ENCODE measurements at regions not wholly inside any gene's neighbourhood (a gene's known extent, or its start where the extent isn't known, plus 50 kb on each side); places are given as distances from the start of the nearest gene placed in this dataset.

GRCh38 chr5:135246923-135247795, 151.9 kb downstream of the MACROH2A1 start:
- peak; percentile 9 for DNase-seq

- DNase-seq: no peak
These were observed 152.5 kb downstream of the MACROH2A1 start for GRCh38 chr5:135246605-135246922.

- DNase-seq: no peak
These were observed 153.2 kb downstream of the MACROH2A1 start for GRCh38 chr5:135245521-135246499.

- DNase-seq: no peak
These were observed 154.4 kb downstream of the MACROH2A1 start for GRCh38 chr5:135244620-135245021.

- DNase-seq: no peak
These were observed 155.3 kb downstream of the MACROH2A1 start for GRCh38 chr5:135243556-135244285.

GRCh38 chr5:135242866-135243555, 156.0 kb downstream of the MACROH2A1 start:
- DNase-seq: no peak

- DNase-seq: no peak
These were observed 156.8 kb downstream of the MACROH2A1 start for GRCh38 chr5:135242021-135242865.

- DNase-seq: no peak
These were observed 157.5 kb downstream of the MACROH2A1 start for GRCh38 chr5:135241536-135241935.

GRCh38 chr5:135240781-135241360, 158.2 kb downstream of the MACROH2A1 start:
- no peak for DNase-seq

- DNase-seq: no peak
These were observed 158.8 kb downstream of the MACROH2A1 start for GRCh38 chr5:135240283-135240633.

GRCh38 chr5:135239453-135240282, 159.4 kb downstream of the MACROH2A1 start:
- no peak for DNase-seq

- DNase-seq: no peak
These were observed 160.2 kb downstream of the MACROH2A1 start for GRCh38 chr5:135238622-135239452.

GRCh38 chr5:135237748-135238103, 161.3 kb downstream of the MACROH2A1 start:
- DNase-seq: no peak

- no peak for DNase-seq
These were observed 161.9 kb downstream of the MACROH2A1 start for GRCh38 chr5:135236908-135237747.

GRCh38 chr5:135236228-135236907, 162.7 kb downstream of the MACROH2A1 start:
- no peak for DNase-seq

GRCh38 chr5:135235551-135236227, 163.3 kb downstream of the MACROH2A1 start:
- DNase-seq: no peak

Data from stimulated activated CD4-positive, alpha-beta T cell treated with anti-CD3 and anti-CD28 coated beads, Interleukin-4, amount 100 ng/mL, for 1 hour (primary cell).